CD14-positive monocyte (primary cell): ENCODE measurements at regions not wholly inside any gene's neighbourhood (a gene's known extent, or its start where the extent isn't known, plus 50 kb on each side); places are given as distances from the start of the nearest gene placed in this dataset.

Experiments used
- DNase-seq, 3 donors: peaks; one replicate each; pipeline ENCODE4 v3.0.0-alpha.2; 2011 to 2022
- H2AFZ ChIP-seq: 2 replicates; pipeline ENCODE4 v1.6.0; 2012; ENCODE audit warnings: mild to moderate bottlenecking, low read depth, low read length, inconsistent platforms; ENCODE audit not compliant: insufficient read depth, poor library complexity, severe bottlenecking
- H3K27ac ChIP-seq, 2 donors: 1 replicate in 1 of 2; 2 replicates in 1 of 2; pipeline ENCODE4 v1.5.1; 2012 to 2013; ENCODE audit warnings: low read length in 2 of 2, control low read depth in 1 of 2, inconsistent platforms in 1 of 2, low read depth in 1 of 2, mild to moderate bottlenecking in 1 of 2
- H3K27me3 ChIP-seq, 2 donors: one replicate each; pipeline versions ENCODE4 v1.6.0 to v1.6.1; 2011 to 2013; ENCODE audit warnings: low read length in 2 of 2; ENCODE audit not compliant: control insufficient read depth in 2 of 2, insufficient read depth in 2 of 2
- H3K36me3 ChIP-seq, 2 donors: replicated peaks in 1 of 2; 1 replicate in 1 of 2; 2 replicates in 1 of 2; pipeline versions ENCODE4 v1.5.1 to v1.6.1; 2012 to 2013; ENCODE audit warnings: low read length in 2 of 2, control low read depth in 1 of 2, inconsistent platforms in 1 of 2, mild to moderate bottlenecking in 1 of 2; ENCODE audit not compliant: insufficient read depth in 2 of 2, control insufficient read depth in 1 of 2
- H3K4me1 ChIP-seq, 2 donors: 1 replicate in 1 of 2; 2 replicates in 1 of 2; pipeline versions ENCODE4 v1.5.1 to v1.6.1; 2012 to 2013; ENCODE audit warnings: low read length in 2 of 2, control low read depth in 1 of 2, inconsistent platforms in 1 of 2, mild to moderate bottlenecking in 1 of 2, moderate library complexity in 1 of 2; ENCODE audit not compliant: insufficient read depth in 2 of 2, control insufficient read depth in 1 of 2
- H3K4me2 ChIP-seq: replicated peaks from 2 replicates; pipeline ENCODE3; 2012; ENCODE audit warnings: low read length, moderate library complexity, mild to moderate bottlenecking; ENCODE audit not compliant: poor library complexity, severe bottlenecking; ENCODE audit errors: extremely low read depth
- H3K4me3 ChIP-seq, 3 experiments: fragments of 200-600 bp in 1 of 3; sonication (generic) in 1 of 3; replicated peaks in 1 of 3; 1 replicate in 2 of 3; 2 replicates in 1 of 3; pipeline ENCODE4 v1.5.1; 2011 to 2013; ENCODE audit warnings: low read length in 3 of 3, mild to moderate bottlenecking in 3 of 3, control low read depth in 2 of 3, low read depth in 2 of 3, inconsistent platforms in 1 of 3, moderate library complexity in 1 of 3
- H3K79me2 ChIP-seq: 2 replicates; pipeline ENCODE4 v1.6.0; 2012; ENCODE audit warnings: mild to moderate bottlenecking, control low read depth, inconsistent platforms, low read length, moderate library complexity; ENCODE audit not compliant: insufficient read depth
- H3K9ac ChIP-seq: 2 replicates; pipeline ENCODE4 v1.6.0; 2017; ENCODE audit warnings: low read length, mild to moderate bottlenecking; ENCODE audit not compliant: insufficient read depth, poor library complexity, severe bottlenecking
- H3K9me3 ChIP-seq, 2 donors: replicated peaks in 1 of 2; 1 replicate in 1 of 2; 2 replicates in 1 of 2; pipeline versions ENCODE4 v1.5.1 to v1.6.1; 2012 to 2013; ENCODE audit warnings: low read length in 2 of 2, control low read depth in 1 of 2; ENCODE audit not compliant: control insufficient read depth in 1 of 2, insufficient read depth in 1 of 2
- H4K20me1 ChIP-seq: 2 replicates; pipeline ENCODE4 v1.6.0; 2012; ENCODE audit warnings: mild to moderate bottlenecking, low read length, control low read depth, moderate library complexity; ENCODE audit not compliant: insufficient read depth
- H3K27ac Mint-ChIP-seq, 7 donors: one replicate each; pipeline ENCODE4 v1.8.0; 2020; ENCODE audit warnings: mild to moderate bottlenecking in 7 of 7, mixed read lengths in 7 of 7, moderate library complexity in 6 of 7, inconsistent platforms in 2 of 7
- H3K27me3 Mint-ChIP-seq, 3 donors: one replicate each; pipeline ENCODE4 v1.8.0; 2021 to 2022; ENCODE audit warnings: low read depth in 3 of 3, mild to moderate bottlenecking in 3 of 3, mixed read lengths in 3 of 3, moderate library complexity in 3 of 3, inconsistent platforms in 1 of 3
- H3K36me3 Mint-ChIP-seq, 2 donors: one replicate each; pipeline ENCODE4 v1.8.0; 2020; ENCODE audit warnings: mixed read lengths in 2 of 2, inconsistent platforms in 1 of 2, mild to moderate bottlenecking in 1 of 2
- H3K4me1 Mint-ChIP-seq: one replicate; pipeline ENCODE4 v1.8.0; 2020; ENCODE audit warnings: mild to moderate bottlenecking, mixed read lengths
- H3K4me3 Mint-ChIP-seq, 2 donors: one replicate each; pipeline ENCODE4 v1.8.0; 2020; ENCODE audit warnings: mild to moderate bottlenecking in 2 of 2, mixed read lengths in 2 of 2, moderate library complexity in 1 of 2
- H3K9me3 Mint-ChIP-seq, 7 donors: one replicate each; pipeline ENCODE4 v1.8.0; 2020 to 2022; ENCODE audit warnings: mixed read lengths in 7 of 7, mild to moderate bottlenecking in 6 of 7, moderate library complexity in 6 of 7, inconsistent platforms in 2 of 7
- WGBS: methylation state at CpG from one replicate; pipeline ENCODE4 v1.1.5; 2013; ENCODE audit warnings: missing lambda C conversion rate; ENCODE audit not compliant: insufficient coverage; 5-methylcytosine and 5-hydroxymethylcytosine counted together
- intact Hi-C, 2 donors: fragments of 100-400 bp; cut with micrococcal nuclease; formaldehyde crosslinking; loops; one replicate each; pipeline versions ENCODE4 v1.15.0 to v1.15.1; 2023
- TF ChIP-seq, protein P1 (sequence below): fragments of 200-600 bp; IDR thresholded peaks from one replicate; pipeline ENCODE4 v1.8.0; 2022; ENCODE audit warnings: antibody characterized with exemption, mild to moderate bottlenecking

DNA sequence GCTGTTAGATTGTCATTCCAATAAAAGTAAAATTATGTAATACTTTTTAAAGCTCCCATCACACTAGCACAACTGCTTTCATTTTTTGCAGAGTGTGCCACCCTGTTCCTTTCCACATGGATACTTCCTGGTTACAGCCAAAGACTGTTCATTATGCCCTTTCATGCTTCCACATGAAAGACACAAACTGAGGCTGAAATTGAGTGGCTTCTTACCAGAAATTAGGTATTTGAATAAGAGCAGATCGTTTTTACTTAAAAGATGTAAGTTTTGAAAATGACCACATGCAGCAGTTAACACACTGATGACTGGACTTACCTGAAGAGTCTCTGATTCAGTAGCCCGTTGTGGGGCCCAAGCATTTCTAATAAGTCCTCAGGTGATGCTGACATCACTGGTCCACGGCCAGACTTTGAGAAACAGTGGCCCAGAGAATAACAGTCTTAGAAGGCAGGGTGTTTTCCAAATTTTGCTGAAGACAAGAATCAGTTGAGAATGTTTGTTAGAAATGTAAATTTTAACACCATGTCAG lies 187.6 kb upstream of the DMRT1 start:
- Histone ChIP-seq H4K20me1 (no peaks in the 10 kb centered on the region), H2AFZ (no peak overlapping the region), H3K9me3 (no peaks in the 10 kb centered on the region), H3K27ac (no peak overlapping the region), H3K27me3 (no peaks in the 10 kb centered on the region), H3K36me3 (no peaks in the 10 kb centered on the region), H3K4me1 (peaks cover 44 to 61% of the 10 kb centered on the region in 2 donors), H3K4me2 (no peak overlapping the region), H3K9ac (no peak overlapping the region), H3K4me3 (no peak overlapping the region), H3K79me2 (no peaks in the 10 kb centered on the region)
- Mint-ChIP-seq H3K4me3 (no peak overlapping the region), H3K27me3 (peaks cover 0 to 5% (median 2%) of the 10 kb centered on the region in 3 donors), H3K27ac (no peak overlapping the region), H3K9me3 (no peaks in the 10 kb centered on the region), H3K36me3 (no peaks in the 10 kb centered on the region), H3K4me1 (peaks cover 62% of the 10 kb centered on the region)
- WGBS = 83% methylated on average over 1 of the region's 3 CpGs
- intact Hi-C loops = no loop called here
- DNase-seq = no peak
- TF ChIP-seq, protein P1, sequence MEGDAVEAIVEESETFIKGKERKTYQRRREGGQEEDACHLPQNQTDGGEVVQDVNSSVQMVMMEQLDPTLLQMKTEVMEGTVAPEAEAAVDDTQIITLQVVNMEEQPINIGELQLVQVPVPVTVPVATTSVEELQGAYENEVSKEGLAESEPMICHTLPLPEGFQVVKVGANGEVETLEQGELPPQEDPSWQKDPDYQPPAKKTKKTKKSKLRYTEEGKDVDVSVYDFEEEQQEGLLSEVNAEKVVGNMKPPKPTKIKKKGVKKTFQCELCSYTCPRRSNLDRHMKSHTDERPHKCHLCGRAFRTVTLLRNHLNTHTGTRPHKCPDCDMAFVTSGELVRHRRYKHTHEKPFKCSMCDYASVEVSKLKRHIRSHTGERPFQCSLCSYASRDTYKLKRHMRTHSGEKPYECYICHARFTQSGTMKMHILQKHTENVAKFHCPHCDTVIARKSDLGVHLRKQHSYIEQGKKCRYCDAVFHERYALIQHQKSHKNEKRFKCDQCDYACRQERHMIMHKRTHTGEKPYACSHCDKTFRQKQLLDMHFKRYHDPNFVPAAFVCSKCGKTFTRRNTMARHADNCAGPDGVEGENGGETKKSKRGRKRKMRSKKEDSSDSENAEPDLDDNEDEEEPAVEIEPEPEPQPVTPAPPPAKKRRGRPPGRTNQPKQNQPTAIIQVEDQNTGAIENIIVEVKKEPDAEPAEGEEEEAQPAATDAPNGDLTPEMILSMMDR = no peak

DNA sequence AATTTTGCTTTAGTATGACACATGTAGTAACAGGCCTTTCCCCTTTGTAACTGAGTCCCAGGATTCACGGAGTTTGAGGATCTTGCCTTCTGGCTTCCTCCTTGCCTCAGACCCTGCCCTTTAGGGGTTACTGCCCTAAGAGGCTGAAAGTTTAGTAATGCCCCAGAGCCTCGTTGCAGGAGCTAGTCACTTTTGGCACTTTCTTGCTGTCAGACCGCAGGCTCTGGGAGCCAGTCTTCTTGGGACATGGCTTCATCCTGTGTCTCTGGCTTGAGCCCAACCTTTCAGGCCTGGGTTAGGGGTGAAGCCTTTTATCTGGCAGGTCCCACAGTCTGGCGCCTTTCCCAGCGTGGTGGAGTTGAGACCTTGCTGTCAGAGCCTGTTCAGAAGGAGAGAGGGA lies 185.6 kb upstream of the DMRT1 start:
- TF ChIP-seq, protein P1 = no peak
- H3K9me3 Mint-ChIP-seq = peaks cover 0 to 6% (median 3%) of the 10 kb centered on the region in 7 donors
- H3K4me1 Mint-ChIP-seq = peaks cover 59% of the 10 kb centered on the region
- H3K4me3 ChIP-seq = no peak overlapping the region
- intact Hi-C loops = no loop called here
- DNase-seq = no peak
- no peaks in the 10 kb centered on the region for H3K9me3 ChIP-seq
- 59% methylated on average over 5 of the region's 5 CpGs for WGBS
- H3K27ac Mint-ChIP-seq = peak overlapping the region in 1 of 7 donors; percentile 66
- no peak overlapping the region for H3K27ac ChIP-seq
- peaks cover 30 to 46% of the 10 kb centered on the region in 2 donors for H3K4me1 ChIP-seq
- no peaks in the 10 kb centered on the region for H3K36me3 Mint-ChIP-seq
- H3K27me3 ChIP-seq = no peaks in the 10 kb centered on the region
- no peak overlapping the region for H2AFZ ChIP-seq
- H3K79me2 ChIP-seq = no peaks in the 10 kb centered on the region
- H3K9ac ChIP-seq = no peak overlapping the region
- H3K36me3 ChIP-seq = no peaks in the 10 kb centered on the region
- H3K4me2 ChIP-seq = no peak overlapping the region
- no peak overlapping the region for H3K4me3 Mint-ChIP-seq
- H3K27me3 Mint-ChIP-seq = peaks cover 0 to 6% (median 2%) of the 10 kb centered on the region in 3 donors
- H4K20me1 ChIP-seq = no peaks in the 10 kb centered on the region
